ENCODE measurements at regions not wholly inside any gene's neighbourhood (a gene's known extent, or its start where the extent isn't known, plus 50 kb on each side); places are given as distances from the start of the nearest gene placed in this dataset.

DNA sequence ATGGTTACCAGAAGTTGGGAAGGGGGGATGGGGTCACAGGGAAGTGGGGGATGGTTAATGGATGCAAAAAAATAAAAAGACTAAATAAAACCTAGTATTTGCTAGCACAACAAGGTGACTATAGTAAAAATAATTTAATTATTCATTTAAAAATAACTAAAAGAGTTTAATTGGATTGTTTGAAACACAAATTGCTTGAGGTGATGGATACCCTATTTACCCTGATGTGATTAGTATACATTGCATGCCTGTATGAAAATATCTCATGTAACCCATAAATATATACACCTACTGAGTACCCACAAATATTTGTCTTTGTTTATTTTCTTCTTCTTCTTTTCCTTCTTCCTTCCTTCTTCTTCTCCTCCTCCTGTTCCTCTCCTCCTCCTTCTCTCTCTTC is 57.8 kb upstream of the MACF1 start:
- no peak overlapping the region for H3K4me3 ChIP-seq (ENCODE audit: low read depth, poor library complexity, severe bottlenecking)
- TF ChIP-seq, protein P1, sequence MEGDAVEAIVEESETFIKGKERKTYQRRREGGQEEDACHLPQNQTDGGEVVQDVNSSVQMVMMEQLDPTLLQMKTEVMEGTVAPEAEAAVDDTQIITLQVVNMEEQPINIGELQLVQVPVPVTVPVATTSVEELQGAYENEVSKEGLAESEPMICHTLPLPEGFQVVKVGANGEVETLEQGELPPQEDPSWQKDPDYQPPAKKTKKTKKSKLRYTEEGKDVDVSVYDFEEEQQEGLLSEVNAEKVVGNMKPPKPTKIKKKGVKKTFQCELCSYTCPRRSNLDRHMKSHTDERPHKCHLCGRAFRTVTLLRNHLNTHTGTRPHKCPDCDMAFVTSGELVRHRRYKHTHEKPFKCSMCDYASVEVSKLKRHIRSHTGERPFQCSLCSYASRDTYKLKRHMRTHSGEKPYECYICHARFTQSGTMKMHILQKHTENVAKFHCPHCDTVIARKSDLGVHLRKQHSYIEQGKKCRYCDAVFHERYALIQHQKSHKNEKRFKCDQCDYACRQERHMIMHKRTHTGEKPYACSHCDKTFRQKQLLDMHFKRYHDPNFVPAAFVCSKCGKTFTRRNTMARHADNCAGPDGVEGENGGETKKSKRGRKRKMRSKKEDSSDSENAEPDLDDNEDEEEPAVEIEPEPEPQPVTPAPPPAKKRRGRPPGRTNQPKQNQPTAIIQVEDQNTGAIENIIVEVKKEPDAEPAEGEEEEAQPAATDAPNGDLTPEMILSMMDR (IDR thresholded peaks at IDR 0.05), result no peak
- intact Hi-C loops (cut with DNase I; ENCODE audit: low total_unique reads), result no loop called here
- no peak for DNase-seq (ENCODE audit: low spot score in 2 of 2)

DNA sequence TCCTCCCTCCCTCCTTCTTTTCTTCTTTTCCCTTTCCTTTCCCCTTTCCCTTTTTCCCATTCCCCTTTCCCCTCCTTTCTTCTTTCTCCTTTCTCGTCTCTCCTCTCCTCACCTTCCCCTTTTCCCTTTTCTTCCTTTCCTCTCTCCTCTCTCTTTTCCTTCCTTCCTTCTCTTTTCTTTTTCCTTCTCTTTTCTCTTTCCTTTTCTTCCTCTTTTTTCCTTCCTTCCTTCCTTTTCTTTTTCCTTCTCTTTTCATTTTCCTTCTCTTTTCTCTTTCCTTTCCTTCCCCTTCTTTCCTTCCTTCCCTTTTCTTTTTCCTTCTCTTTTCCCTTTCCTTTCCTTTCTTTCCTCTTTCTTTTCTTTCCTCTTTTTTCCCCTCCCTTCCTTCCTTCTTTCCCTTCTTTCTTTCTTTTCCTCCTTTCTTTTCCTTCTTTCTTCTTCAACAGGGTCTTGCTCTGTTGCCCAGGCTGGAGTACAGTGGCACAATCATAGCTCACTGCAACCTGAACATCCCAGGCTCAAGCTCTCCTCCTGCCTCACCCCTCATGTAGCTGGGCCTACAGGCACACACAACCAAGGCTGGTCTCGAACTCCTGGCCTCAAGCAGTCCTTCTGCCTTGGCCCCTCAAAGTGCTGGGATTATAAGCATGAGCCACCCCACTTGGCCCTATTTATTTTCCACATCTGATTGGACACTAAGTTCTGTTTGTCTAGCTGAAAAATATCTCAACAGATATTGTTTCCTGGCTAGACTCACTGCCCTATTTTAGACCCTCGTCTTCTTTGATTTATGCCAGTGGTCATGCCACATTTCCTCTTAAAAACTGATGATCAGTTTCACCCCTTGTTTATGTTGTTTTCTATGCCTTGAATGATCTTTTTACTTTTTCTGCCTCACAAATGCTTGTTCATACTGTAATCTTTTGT is 57.1 kb upstream of the MACF1 start:
- DNase-seq (ENCODE audit: low spot score in 2 of 2), result no peak
- TF ChIP-seq, protein P1 (IDR thresholded peaks at IDR 0.05), result no peak
- no peak for TF ChIP-seq POLR2A (IDR thresholded peaks at IDR 0.05)
- WGBS, 2 donors, result 87 to 94% methylated on average over 3 of the region's 3 CpGs
- no peak overlapping the region for H3K4me3 ChIP-seq (ENCODE audit: low read depth, poor library complexity, severe bottlenecking)
- intact Hi-C loops (cut with DNase I; ENCODE audit: low total_unique reads), result no loop called here

DNA sequence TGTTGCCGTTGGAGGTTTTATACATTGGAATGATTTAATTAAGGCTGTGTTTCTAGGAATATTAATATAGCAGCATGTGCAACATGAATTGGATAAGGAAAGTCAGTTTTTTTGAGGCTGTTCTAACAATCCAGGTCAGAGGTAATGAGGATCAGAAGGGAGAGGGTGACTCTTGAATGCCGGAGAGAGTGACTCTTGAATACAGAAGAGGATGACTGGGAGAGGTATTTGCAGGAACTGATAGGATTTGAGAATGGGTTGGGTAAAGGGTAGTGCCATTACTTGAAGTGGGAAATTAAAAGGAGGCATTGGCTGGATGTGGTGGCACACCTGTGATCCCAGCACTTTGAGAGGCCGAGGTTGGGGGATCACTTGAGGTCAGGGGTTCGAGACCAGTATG is 55.6 kb upstream of the MACF1 start:
- H3K4me3 ChIP-seq (ENCODE audit: low read depth, poor library complexity, severe bottlenecking), result no peak overlapping the region
- TF ChIP-seq POLR2A (IDR thresholded peaks at IDR 0.05), result no peak
- TF ChIP-seq, protein P1 (IDR thresholded peaks at IDR 0.05), result no peak
- no peak for DNase-seq (ENCODE audit: low spot score in 2 of 2)
- 88 to 90% methylated on average over 4 of the region's 4 CpGs for WGBS, 2 donors
- intact Hi-C loops (cut with DNase I; ENCODE audit: low total_unique reads), result no loop called here

DNA sequence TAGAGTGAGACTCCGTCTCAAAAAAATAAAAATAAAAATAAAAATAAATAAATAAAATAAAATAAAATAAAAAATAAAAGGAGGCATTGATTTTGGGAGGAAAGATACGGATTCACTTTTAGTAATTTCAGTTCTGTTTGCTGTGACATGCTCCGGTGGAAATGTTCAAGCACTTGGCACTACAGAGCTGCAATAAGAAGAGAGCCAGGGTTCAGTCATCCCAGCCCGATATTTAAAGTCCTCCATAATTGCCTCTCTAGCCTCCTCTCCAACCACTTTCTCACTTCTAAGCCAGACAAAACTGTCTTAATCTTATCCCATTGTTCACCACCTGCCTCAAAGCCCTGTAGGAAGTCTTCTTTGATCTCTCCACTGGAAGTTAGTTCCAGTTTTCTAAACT is 55.0 kb upstream of the MACF1 start:
- TF ChIP-seq POLR2A (IDR thresholded peaks at IDR 0.05), result no peak
- TF ChIP-seq, protein P1 (IDR thresholded peaks at IDR 0.05), result no peak
- no peak for DNase-seq (ENCODE audit: low spot score in 2 of 2)
- 75 to 82% methylated on average over 4 of the region's 4 CpGs for WGBS, 2 donors
- intact Hi-C loops (cut with DNase I; ENCODE audit: low total_unique reads), result no loop called here
- no peak overlapping the region for H3K4me3 ChIP-seq (ENCODE audit: low read depth, poor library complexity, severe bottlenecking)

DNA sequence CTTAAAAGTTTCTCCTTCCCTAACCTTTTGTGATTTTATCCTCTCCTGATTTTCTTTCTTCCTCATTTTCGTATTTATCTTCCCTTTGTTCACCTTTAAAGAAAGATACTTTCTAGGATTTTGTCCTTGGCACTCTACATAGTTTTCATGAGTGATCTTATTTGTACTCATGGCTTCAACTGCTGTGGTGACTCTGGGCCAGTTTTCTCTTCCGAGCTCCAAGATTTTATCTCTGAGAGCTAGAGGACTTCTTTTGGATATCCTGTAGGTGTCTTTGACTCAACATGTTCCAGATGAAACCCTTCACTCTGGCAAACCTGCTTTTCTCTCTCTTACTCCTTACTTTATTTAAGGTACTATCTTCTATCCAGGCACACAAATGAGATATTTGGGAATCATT is 53.7 kb upstream of the MACF1 start:
- no peak for TF ChIP-seq POLR2A (IDR thresholded peaks at IDR 0.05)
- TF ChIP-seq, protein P1 (IDR thresholded peaks at IDR 0.05), result no peak
- H3K4me3 ChIP-seq (ENCODE audit: low read depth, poor library complexity, severe bottlenecking), result no peak overlapping the region
- intact Hi-C loops (cut with DNase I; ENCODE audit: low total_unique reads), result no loop called here
- DNase-seq (ENCODE audit: low spot score in 2 of 2), result no peak
- 36 to 49% methylated on average over 2 of the region's 2 CpGs for WGBS, 2 donors

DNA sequence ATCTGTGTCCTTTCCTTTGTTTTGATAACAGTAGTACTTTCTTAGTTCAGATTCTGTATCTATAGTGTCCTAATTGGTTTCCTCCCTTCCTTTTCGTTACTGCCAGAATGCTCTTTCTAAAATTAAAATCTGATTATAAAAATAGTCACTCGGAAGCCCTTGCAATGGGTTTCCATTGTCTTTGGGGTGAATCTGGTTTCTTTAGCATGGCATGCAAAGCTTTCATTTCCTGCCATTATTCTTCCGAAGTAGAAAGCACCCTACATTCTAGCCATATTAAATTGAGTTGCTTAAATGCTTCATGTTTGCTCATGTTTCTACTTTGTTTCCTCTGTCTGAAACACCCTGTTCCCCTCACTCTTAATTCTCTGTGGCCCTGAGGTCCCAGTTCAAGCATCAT is 53.2 kb upstream of the MACF1 start:
- 57 to 63% methylated on average over 3 of the region's 3 CpGs for WGBS, 2 donors
- intact Hi-C loops (cut with DNase I; ENCODE audit: low total_unique reads), result no loop called here
- H3K4me3 ChIP-seq (ENCODE audit: low read depth, poor library complexity, severe bottlenecking), result no peak overlapping the region
- DNase-seq (ENCODE audit: low spot score in 2 of 2), result no peak
- TF ChIP-seq POLR2A (IDR thresholded peaks at IDR 0.05), result no peak
- TF ChIP-seq, protein P1 (IDR thresholded peaks at IDR 0.05), result no peak
